ENCODE measurements at regions not wholly inside any gene's neighbourhood (a gene's known extent, or its start where the extent isn't known, plus 50 kb on each side); places are given as distances from the start of the nearest gene placed in this dataset.

DNA sequence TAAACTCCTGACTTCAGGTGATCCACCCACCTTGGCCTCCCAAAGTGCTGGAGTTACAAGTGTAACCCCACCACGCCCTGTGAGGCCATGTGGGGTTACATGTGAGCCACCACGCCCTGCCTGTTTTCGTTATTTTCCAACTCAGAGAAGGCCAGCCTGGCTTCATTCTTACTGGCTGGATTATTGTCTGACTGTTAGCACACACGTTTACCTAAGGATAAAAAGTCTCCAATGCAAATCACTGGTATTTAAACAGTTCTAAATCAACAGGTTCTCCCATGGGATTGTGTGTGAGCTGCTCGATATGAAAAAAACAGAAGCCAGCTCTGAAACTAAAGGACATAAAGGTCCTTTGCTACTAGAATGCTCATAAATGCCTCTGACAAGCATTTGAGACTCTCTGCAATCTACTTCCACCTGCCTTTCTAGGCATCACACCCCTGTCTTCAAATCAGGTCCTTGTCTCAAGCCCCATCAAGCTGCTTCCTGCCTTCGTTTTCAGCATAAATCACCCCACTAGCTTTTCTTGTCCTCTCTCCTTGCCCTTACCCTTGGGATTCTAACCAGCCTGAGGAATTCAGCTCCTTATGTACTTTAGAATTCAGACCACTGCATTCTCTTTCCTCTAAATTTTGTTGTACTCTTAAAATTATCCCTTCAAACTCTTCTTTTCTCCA, 265.0 kb downstream of the DUSP6 start:
- Histone ChIP-seq H3K4me3 (ENCODE audit: low read length) (no peak overlapping the region), H3K27me3 (ENCODE audit: control insufficient read depth, insufficient read depth, low read length) (no peaks in the 10 kb centered on the region)

DNA sequence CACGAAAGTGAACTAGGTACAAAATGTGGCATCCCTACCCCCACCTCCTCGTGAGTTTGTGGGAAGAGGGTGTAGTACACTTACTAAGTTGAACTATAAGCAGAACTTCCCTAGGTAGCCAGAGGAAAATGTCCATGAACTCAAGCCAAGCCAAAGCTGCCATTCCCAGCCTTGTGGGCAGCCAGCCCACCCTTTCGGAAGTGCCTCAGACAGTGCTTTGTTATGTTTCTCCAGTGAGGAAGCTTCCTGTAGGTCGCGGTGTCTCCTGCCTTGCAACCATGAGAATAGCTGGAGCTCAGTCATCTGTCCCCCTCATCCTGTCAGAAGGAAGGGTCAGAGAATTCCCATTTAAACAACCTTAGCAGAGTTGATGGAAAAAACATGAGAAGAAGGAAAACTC, 266.9 kb downstream of the DUSP6 start:
- peaks cover 15% of the 10 kb centered on the region for H3K4me1 ChIP-seq (ENCODE audit: control insufficient read depth, insufficient read depth, low read length)
- H3K9me3 ChIP-seq (replicated peaks; ENCODE audit: low read length) = no peaks in the 10 kb centered on the region
- H3K27me3 ChIP-seq (ENCODE audit: control insufficient read depth, insufficient read depth, low read length) = no peaks in the 10 kb centered on the region
- H3K9ac ChIP-seq (ENCODE audit: low read depth, low read length) = no peak overlapping the region
- no peak overlapping the region for H3K4me2 ChIP-seq (ENCODE audit: low read length)
- H3K36me3 ChIP-seq (ENCODE audit: insufficient read depth, low read length) = no peaks in the 10 kb centered on the region
- H3K4me3 ChIP-seq (ENCODE audit: low read length) = no peak overlapping the region

More for the DNA sequence above, 265.0 kb downstream of the DUSP6 start:
- Histone ChIP-seq H3K9ac (ENCODE audit: low read depth, low read length) (no peak overlapping the region), H3K4me1 (ENCODE audit: control insufficient read depth, insufficient read depth, low read length) (peaks cover 4% of the 10 kb centered on the region), H3K36me3 (ENCODE audit: insufficient read depth, low read length) (no peaks in the 10 kb centered on the region), H3K9me3 (replicated peaks; ENCODE audit: low read length) (peaks cover 4% of the 10 kb centered on the region), H3K4me2 (ENCODE audit: low read length) (no peak overlapping the region)

DNA sequence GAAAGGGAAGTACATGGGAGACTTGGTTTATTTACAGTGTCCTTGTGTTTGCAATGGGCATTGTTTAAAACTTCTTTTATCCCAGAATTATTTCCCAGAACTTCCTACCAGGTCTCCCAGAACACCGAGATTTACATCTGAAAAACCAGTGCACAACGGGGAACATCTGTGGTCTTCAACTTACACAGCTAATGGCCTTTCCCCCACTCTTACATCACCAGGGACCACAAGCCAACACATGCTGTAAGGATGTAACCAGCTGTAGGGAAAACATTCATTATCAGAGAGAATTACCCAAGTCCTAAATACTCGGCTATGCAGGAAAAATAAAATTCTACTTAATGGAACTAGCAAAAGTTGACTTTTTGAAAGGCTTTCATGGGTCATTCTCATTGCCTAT, 267.6 kb downstream of the DUSP6 start:
- Histone ChIP-seq H3K4me2 (ENCODE audit: low read length) (no peak overlapping the region), H3K27me3 (ENCODE audit: control insufficient read depth, insufficient read depth, low read length) (no peaks in the 10 kb centered on the region), H3K36me3 (ENCODE audit: insufficient read depth, low read length) (no peaks in the 10 kb centered on the region), H3K4me1 (ENCODE audit: control insufficient read depth, insufficient read depth, low read length) (peaks cover 15% of the 10 kb centered on the region), H3K4me3 (ENCODE audit: low read length) (no peak overlapping the region), H3K9ac (ENCODE audit: low read depth, low read length) (no peak overlapping the region), H3K9me3 (replicated peaks; ENCODE audit: low read length) (no peaks in the 10 kb centered on the region)

DNA sequence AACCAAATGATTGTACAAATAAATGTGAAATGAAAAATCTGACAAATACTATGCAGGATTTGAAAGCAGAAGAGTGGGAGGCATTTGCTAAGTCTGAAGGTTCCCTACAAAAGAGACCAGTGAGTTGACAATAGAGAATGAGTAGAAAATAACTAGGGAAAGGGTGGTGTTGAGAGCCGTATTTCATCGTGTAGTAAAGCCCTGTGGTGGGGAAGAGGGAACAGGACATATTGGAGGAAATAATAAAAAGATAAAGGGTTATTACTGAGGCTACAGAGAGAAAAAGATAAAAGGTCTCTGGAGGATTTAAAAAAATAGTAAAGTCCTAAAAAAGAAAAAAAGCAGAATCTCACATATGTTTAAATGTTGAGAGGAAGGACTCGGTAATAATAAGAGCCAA, 268.8 kb downstream of the DUSP6 start:
- H3K9ac ChIP-seq (ENCODE audit: low read depth, low read length) = no peak overlapping the region
- no peaks in the 10 kb centered on the region for H3K27me3 ChIP-seq (ENCODE audit: control insufficient read depth, insufficient read depth, low read length)
- no peak overlapping the region for H3K4me2 ChIP-seq (ENCODE audit: low read length)
- H3K4me1 ChIP-seq (ENCODE audit: control insufficient read depth, insufficient read depth, low read length) = peaks cover 15% of the 10 kb centered on the region
- H3K9me3 ChIP-seq (replicated peaks; ENCODE audit: low read length) = no peaks in the 10 kb centered on the region
- no peak overlapping the region for H3K4me3 ChIP-seq (ENCODE audit: low read length)
- H3K36me3 ChIP-seq (ENCODE audit: insufficient read depth, low read length) = no peaks in the 10 kb centered on the region

DNA sequence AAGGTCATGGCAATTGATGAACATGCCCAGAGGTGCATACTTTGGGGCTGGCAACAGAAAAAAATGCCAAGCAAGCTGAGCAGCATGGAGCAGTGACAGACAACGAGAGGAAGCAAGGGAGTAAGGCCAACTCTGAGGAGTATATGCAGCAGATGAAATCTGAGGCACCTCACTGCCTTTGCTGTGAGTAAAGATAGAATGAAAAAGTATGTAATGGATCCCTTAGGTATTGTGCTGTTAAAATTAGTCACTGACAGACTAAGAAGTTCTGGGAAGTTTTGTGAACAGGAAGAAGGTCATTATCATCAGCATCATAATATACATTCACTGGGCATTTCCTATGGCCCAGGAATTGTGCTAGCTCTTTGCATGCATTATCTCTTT, 269.9 kb downstream of the DUSP6 start:
- no peak overlapping the region for H3K4me2 ChIP-seq (ENCODE audit: low read length)
- no peak overlapping the region for H3K9ac ChIP-seq (ENCODE audit: low read depth, low read length)
- H3K4me1 ChIP-seq (ENCODE audit: control insufficient read depth, insufficient read depth, low read length) = peaks cover 15% of the 10 kb centered on the region
- H3K36me3 ChIP-seq (ENCODE audit: insufficient read depth, low read length) = no peaks in the 10 kb centered on the region
- H3K4me3 ChIP-seq (ENCODE audit: low read length) = no peak overlapping the region
- no peaks in the 10 kb centered on the region for H3K9me3 ChIP-seq (replicated peaks; ENCODE audit: low read length)
- no peaks in the 10 kb centered on the region for H3K27me3 ChIP-seq (ENCODE audit: control insufficient read depth, insufficient read depth, low read length)

DNA sequence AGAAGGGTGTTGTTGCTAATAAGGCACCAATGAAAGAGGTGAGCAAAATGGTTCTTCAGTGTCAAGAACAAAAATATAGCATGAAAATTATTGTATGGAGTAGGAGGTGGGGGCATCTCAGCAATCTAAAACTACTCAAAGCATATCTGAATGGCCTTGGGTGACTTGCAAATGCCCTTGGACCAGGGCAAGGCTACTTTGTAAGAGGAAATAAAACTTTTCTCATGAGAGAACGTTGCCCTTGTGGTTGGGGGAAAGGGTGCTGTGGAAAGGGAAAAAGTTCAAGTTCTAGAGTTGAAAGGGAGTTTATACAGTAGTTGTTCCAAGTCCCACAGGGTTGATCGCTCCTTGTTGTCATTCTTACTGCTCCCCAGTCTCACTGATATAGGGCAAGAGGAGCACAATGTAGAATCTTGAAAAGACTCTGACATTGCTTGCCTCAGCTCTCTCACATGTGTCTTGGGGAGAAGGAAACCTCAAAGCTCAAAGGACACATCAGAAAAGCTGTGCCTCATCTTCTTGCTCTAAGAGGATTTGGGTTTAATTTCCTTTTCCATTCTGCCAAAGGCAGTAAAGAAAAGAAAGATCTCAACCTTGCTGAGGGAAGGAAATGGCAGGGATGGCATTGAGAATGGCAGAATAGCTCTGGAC, 270.5 kb downstream of the DUSP6 start:
- Histone ChIP-seq H3K4me2 (ENCODE audit: low read length) (no peak overlapping the region), H3K36me3 (ENCODE audit: insufficient read depth, low read length) (no peaks in the 10 kb centered on the region), H3K4me3 (ENCODE audit: low read length) (no peak overlapping the region), H3K27me3 (ENCODE audit: control insufficient read depth, insufficient read depth, low read length) (no peaks in the 10 kb centered on the region), H3K9me3 (replicated peaks; ENCODE audit: low read length) (no peaks in the 10 kb centered on the region), H3K9ac (ENCODE audit: low read depth, low read length) (no peak overlapping the region), H3K4me1 (ENCODE audit: control insufficient read depth, insufficient read depth, low read length) (peaks cover 15% of the 10 kb centered on the region)

DNA sequence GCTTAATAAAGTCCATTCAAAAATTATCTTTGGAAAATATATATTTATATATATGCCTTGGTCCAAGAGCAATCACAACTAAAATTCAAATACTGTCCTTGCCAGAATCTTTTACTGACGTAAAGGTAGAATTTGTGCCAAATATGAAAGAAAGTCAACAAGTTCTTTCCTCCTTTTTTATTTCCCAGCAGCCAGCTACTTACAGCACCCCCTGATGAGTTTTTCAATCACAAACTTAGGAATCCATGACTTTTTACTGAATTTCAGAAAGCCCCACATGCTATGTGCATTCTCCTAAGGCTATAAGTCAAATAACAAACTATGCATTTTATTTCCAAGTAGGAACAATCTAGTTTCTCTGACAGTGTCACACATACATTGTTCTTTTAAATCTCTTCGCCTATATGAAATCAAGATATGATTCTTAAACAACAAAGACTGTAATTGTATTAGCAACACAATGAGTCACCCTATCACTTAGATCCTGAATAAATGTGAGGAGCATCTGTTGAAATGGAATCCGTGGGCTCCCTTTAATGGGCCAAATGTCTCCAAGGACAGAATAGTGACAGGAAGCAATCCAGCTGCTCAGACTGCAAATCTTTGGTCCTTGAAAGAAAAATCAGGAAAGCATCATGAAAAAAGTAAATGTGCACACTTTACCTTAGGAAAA, 271.4 kb downstream of the DUSP6 start:
- Histone ChIP-seq H3K4me2 (ENCODE audit: low read length) (no peak overlapping the region), H3K9me3 (replicated peaks; ENCODE audit: low read length) (no peaks in the 10 kb centered on the region), H3K27me3 (ENCODE audit: control insufficient read depth, insufficient read depth, low read length) (no peaks in the 10 kb centered on the region)

DNA sequence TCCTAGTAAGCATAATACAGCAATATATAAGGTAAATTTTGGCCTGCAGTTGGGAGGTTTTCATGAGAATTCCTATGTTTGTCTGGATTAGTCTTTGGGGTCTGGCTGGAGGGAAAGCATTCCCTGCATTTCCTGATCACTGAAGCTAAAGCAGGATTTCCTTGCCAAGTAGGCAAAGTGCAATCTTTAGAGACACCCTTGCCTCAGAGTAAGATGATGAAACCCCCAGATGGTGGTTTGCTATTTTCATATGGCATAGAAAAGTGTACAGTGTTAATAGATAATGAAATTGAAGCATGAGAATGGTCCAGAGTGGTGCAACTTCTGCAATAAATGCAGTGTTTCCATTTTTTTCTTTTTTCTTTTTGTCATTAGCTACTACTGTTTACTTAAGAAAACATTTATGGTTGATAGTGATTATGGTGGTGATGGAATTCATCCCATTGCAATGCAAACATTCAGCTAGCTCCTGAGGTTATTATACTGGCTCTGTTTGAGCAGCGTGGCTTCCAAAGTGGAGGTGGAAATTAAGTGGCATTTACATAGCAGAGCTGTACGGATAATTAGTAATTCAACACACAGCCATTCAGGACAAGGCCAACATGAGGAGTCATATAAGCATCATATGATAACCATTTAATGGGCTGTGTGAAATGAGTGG, 276.3 kb downstream of the DUSP6 start:
- no peak overlapping the region for H3K4me2 ChIP-seq (ENCODE audit: low read length)
- peaks cover 16% of the 10 kb centered on the region for H3K4me1 ChIP-seq (ENCODE audit: control insufficient read depth, insufficient read depth, low read length)
- no peaks in the 10 kb centered on the region for H3K36me3 ChIP-seq (ENCODE audit: insufficient read depth, low read length)
- no peak overlapping the region for H3K4me3 ChIP-seq (ENCODE audit: low read length)
- H3K9ac ChIP-seq (ENCODE audit: low read depth, low read length) = no peak overlapping the region
- H3K9me3 ChIP-seq (replicated peaks; ENCODE audit: low read length) = no peaks in the 10 kb centered on the region
- no peaks in the 10 kb centered on the region for H3K27me3 ChIP-seq (ENCODE audit: control insufficient read depth, insufficient read depth, low read length)

More for the DNA sequence above, 271.4 kb downstream of the DUSP6 start:
- no peak overlapping the region for H3K9ac ChIP-seq (ENCODE audit: low read depth, low read length)
- H3K4me1 ChIP-seq (ENCODE audit: control insufficient read depth, insufficient read depth, low read length) = peaks cover 15% of the 10 kb centered on the region
- no peaks in the 10 kb centered on the region for H3K36me3 ChIP-seq (ENCODE audit: insufficient read depth, low read length)
- no peak overlapping the region for H3K4me3 ChIP-seq (ENCODE audit: low read length)

DNA sequence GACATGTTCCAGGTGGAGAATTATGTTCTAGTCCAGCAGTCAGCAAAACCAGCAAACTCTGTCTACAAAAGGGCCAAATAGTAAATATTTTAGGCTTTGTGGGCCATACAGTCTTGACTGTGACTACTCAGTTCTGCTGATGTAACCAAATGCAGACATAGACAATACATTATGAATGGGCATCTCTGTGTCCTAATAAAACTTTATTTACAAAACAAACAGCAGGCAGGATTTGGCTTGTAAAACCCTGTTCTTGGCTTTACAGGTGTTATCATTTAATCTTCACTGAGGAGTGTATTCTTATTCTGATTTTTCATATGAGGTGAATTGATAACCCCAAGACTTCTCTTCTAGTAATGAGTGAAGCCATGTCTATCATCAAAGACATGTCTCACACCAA, 278.6 kb downstream of the DUSP6 start:
- Histone ChIP-seq H3K9ac (ENCODE audit: low read depth, low read length) (no peak overlapping the region), H3K4me1 (ENCODE audit: control insufficient read depth, insufficient read depth, low read length) (peaks cover 14% of the 10 kb centered on the region), H3K36me3 (ENCODE audit: insufficient read depth, low read length) (no peaks in the 10 kb centered on the region), H3K4me3 (ENCODE audit: low read length) (no peak overlapping the region), H3K9me3 (replicated peaks; ENCODE audit: low read length) (no peaks in the 10 kb centered on the region), H3K4me2 (ENCODE audit: low read length) (no peak overlapping the region), H3K27me3 (ENCODE audit: control insufficient read depth, insufficient read depth, low read length) (no peaks in the 10 kb centered on the region)

DNA sequence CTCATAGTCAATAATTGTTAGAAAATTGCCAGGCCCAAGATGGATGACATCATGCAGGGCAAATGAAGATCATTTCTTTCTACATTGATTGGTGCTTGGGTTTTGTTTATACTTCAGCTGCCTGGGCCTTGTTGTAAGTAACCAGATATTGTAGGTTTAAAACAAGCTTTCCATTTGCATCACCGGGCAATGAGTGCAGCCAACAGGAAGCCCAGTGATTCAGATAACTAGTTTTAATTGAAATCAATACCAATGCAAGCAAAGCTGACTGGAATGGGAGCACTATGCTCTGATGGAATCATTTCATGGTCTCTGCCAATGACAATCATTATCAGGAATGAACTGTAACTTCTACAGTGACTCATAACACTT, 279.3 kb downstream of the DUSP6 start:
- H3K9ac ChIP-seq (ENCODE audit: low read depth, low read length) = no peak overlapping the region
- H3K36me3 ChIP-seq (ENCODE audit: insufficient read depth, low read length) = no peaks in the 10 kb centered on the region
- no peak overlapping the region for H3K4me2 ChIP-seq (ENCODE audit: low read length)
- H3K4me3 ChIP-seq (ENCODE audit: low read length) = no peak overlapping the region
- H3K9me3 ChIP-seq (replicated peaks; ENCODE audit: low read length) = no peaks in the 10 kb centered on the region
- no peaks in the 10 kb centered on the region for H3K27me3 ChIP-seq (ENCODE audit: control insufficient read depth, insufficient read depth, low read length)
- H3K4me1 ChIP-seq (ENCODE audit: control insufficient read depth, insufficient read depth, low read length) = peaks cover 20% of the 10 kb centered on the region

DNA sequence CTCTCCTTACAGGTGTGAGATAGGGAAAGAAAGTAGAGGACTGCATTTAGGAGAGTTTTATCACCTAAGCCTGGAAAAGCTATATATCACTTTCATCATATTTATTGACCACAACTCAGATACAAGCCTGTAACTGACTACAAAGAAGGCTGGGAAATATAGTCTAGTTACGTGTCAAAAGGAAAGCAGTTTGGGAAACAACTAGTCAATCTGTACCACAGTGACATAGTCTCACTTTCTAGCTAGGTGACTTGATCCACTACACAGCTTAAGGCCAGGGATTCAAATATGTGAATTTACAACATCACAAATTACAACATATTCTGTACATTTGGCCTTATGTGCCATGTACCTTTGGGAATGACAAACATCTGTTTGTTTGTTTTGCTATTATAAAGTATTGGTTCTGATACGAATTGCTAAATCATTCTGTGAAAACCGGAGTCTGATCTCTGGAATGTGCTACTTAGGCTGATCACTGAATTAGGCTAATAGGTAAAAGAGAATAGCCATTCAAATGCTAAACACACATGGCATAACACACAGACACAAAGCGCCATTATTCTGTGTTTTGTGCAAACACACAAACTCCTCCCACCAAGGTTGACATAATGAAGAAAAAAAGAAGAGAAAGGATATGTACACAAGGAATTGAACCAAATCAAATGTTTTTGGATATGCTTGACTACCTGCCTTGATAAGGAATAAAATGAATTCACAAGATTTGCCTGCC, 279.8 kb downstream of the DUSP6 start:
- Histone ChIP-seq H3K4me3 (ENCODE audit: low read length) (no peak overlapping the region), H3K9ac (ENCODE audit: low read depth, low read length) (no peak overlapping the region), H3K9me3 (replicated peaks; ENCODE audit: low read length) (no peaks in the 10 kb centered on the region), H3K36me3 (ENCODE audit: insufficient read depth, low read length) (no peaks in the 10 kb centered on the region), H3K27me3 (ENCODE audit: control insufficient read depth, insufficient read depth, low read length) (no peaks in the 10 kb centered on the region), H3K4me2 (ENCODE audit: low read length) (no peak overlapping the region), H3K4me1 (ENCODE audit: control insufficient read depth, insufficient read depth, low read length) (peaks cover 24% of the 10 kb centered on the region)

Measured in skeletal muscle satellite cell (primary cell).